Neural cell (in vitro differentiated cells): ENCODE measurements at regions not wholly inside any gene's neighbourhood (a gene's known extent, or its start where the extent isn't known, plus 50 kb on each side); places are given as distances from the start of the nearest gene placed in this dataset.

ENCODE experiments used
- H2AFZ ChIP-seq: fragments of 200-600, 300-800 bp; sonication (generic), shearing (Covaris generic); 2 replicates; pipeline ENCODE4 v1.6.0; 2014; ENCODE audit warnings: low read depth, mild to moderate bottlenecking, antibody characterized with exemption, low read length, moderate library complexity
- H3F3A ChIP-seq: fragments of 200-600 bp; shearing (Covaris generic); 2 replicates; pipeline ENCODE4 v1.6.1; 2016; ENCODE audit warnings: mild to moderate bottlenecking, moderate library complexity, mixed read lengths, antibody characterized with exemption, low read length; ENCODE audit not compliant: insufficient read depth, poor library complexity, severe bottlenecking
- H3K27ac ChIP-seq: fragments of 200-600, 300-800 bp; sonication (generic), shearing (Covaris generic); 2 replicates; pipeline ENCODE4 v1.5.1; 2014; ENCODE audit warnings: mild to moderate bottlenecking, low read length, moderate library complexity
- H3K27me3 ChIP-seq: fragments of 300-800, 200-600 bp; sonication (generic), shearing (Covaris generic); 2 replicates; pipeline ENCODE4 v1.6.0; 2014; ENCODE audit warnings: mild to moderate bottlenecking, low read depth, low read length, moderate library complexity; ENCODE audit not compliant: insufficient read depth
- H3K36me3 ChIP-seq: fragments of 300-800, 200-600 bp; sonication (generic), shearing (Covaris generic); 2 replicates; pipeline ENCODE4 v1.5.1; 2014; ENCODE audit warnings: mild to moderate bottlenecking, antibody characterized with exemption, low read length, moderate library complexity; ENCODE audit not compliant: insufficient read depth
- H3K4me2 ChIP-seq: fragments of 300-800, 200-600 bp; sonication (generic), shearing (Covaris generic); 2 replicates; pipeline ENCODE4 v1.6.0; 2014; ENCODE audit warnings: mild to moderate bottlenecking, low read length
- H3K4me3 ChIP-seq: fragments of 300-800, 200-600 bp; sonication (generic), shearing (Covaris generic); 2 replicates; pipeline ENCODE4 v1.5.1; 2014; ENCODE audit warnings: mild to moderate bottlenecking, low read length, moderate library complexity
- H3K79me2 ChIP-seq: fragments of 200-600 bp; shearing (Covaris generic); replicated peaks from 2 replicates; pipeline ENCODE4 v1.6.0; 2014; ENCODE audit warnings: mild to moderate bottlenecking, low read length, moderate library complexity; ENCODE audit not compliant: insufficient read depth
- H3K9ac ChIP-seq: fragments of 300-800, 200-600 bp; sonication (generic), shearing (Covaris generic); 2 replicates; pipeline ENCODE4 v1.6.1; 2016; ENCODE audit warnings: mild to moderate bottlenecking, low read length, mixed read lengths
- H3K9me2 ChIP-seq: fragments of 200-600 bp; shearing (Covaris generic); 2 replicates; pipeline ENCODE4 v1.6.1; 2016; ENCODE audit warnings: mild to moderate bottlenecking, low read length, mixed read lengths; ENCODE audit not compliant: insufficient read depth
- H3K9me3 ChIP-seq: fragments of 200-600, 300-800 bp; sonication (generic), shearing (Covaris generic); 2 replicates; pipeline ENCODE4 v1.6.1; 2016; ENCODE audit warnings: mild to moderate bottlenecking, mixed run types, low read length, moderate library complexity, mixed read lengths
- H4K20me1 ChIP-seq: fragments of 200-600 bp; shearing (Covaris generic); 2 replicates; pipeline ENCODE4 v1.6.1; 2016; ENCODE audit warnings: mild to moderate bottlenecking, mixed run types; ENCODE audit not compliant: insufficient read depth
- EP300 ChIP-seq: fragments of 450-650 bp; conservative IDR thresholded peaks from 2 replicates; pipeline ENCODE4 v1.6.1; 2014; ENCODE audit warnings: antibody characterized with exemption, mild to moderate bottlenecking, moderate library complexity; ENCODE audit not compliant: poor library complexity, severe bottlenecking
- EZH2 ChIP-seq: fragments of 200-600, 300-800 bp; shearing (Covaris generic), sonication (generic); IDR thresholded peaks from 2 replicates; pipeline ENCODE4 v1.6.1; 2014; ENCODE audit warnings: antibody characterized with exemption, low read length, borderline replicate concordance, mild to moderate bottlenecking; ENCODE audit not compliant: insufficient read depth, poor library complexity, severe bottlenecking
- MXI1 ChIP-seq: fragments of 450-650 bp; conservative IDR thresholded peaks from 2 replicates; pipeline ENCODE4 v1.6.1; 2014; ENCODE audit warnings: antibody characterized with exemption, mild to moderate bottlenecking; ENCODE audit not compliant: poor library complexity, severe bottlenecking
- POLR2AphosphoS5 ChIP-seq: IDR thresholded peaks from 2 replicates; pipeline ENCODE4 v1.6.1; 2012
- RAD21 ChIP-seq: fragments of 450-650 bp; conservative IDR thresholded peaks from 2 replicates; pipeline ENCODE4 v1.6.1; 2014; ENCODE audit warnings: antibody characterized with exemption, mild to moderate bottlenecking, moderate library complexity
- SMC3 ChIP-seq: fragments of 450-650 bp; conservative IDR thresholded peaks from 2 replicates; pipeline ENCODE4 v1.6.1; 2014; ENCODE audit warnings: antibody characterized with exemption, mild to moderate bottlenecking, moderate library complexity; ENCODE audit not compliant: poor library complexity
- TAF1 ChIP-seq: IDR thresholded peaks from 2 replicates; pipeline ENCODE4 v1.6.1; 2012; ENCODE audit warnings: low read depth
- TF ChIP-seq, protein P1 (sequence below): fragments of 450-650 bp; IDR thresholded peaks from 2 replicates; pipeline ENCODE4 v1.5.1; 2014; ENCODE audit warnings: antibody characterized with exemption, mild to moderate bottlenecking, moderate library complexity; ENCODE audit not compliant: poor library complexity, severe bottlenecking
- TF ChIP-seq, protein P2 (sequence below): IDR thresholded peaks from 2 replicates; pipeline ENCODE4 v1.6.1; 2012; ENCODE audit warnings: borderline replicate concordance

DNA sequence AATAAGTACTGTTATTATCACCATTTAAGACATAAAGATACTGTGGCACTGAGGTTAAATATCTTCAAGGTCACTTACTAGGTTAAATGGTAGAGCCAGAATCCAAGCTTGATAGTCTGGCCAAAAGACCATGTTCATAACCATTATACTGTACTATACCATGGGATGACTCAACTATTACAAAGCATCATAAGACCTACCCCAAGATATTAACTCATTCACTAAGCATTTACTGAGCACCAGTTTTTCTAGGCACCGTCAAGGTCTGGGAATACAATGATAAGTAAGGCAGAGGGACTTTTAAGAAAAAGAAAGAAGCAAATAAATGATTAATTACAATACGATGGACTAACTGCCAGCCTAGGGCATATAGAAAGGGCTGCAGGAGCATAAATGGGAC, 95.5 kb upstream of the KCTD8 start:
- Histone ChIP-seq H3K27me3 (no peaks in the 10 kb centered on the region), H3K27ac (no peak overlapping the region), H3K9me3 (no peaks in the 10 kb centered on the region), H3K4me2 (no peak overlapping the region), H3K9ac (no peak overlapping the region), H2AFZ (no peak overlapping the region), H3K36me3 (no peaks in the 10 kb centered on the region), H3F3A (no peaks in the 10 kb centered on the region), H3K79me2 (no peaks in the 10 kb centered on the region), H4K20me1 (no peaks in the 10 kb centered on the region), H3K9me2 (no peaks in the 10 kb centered on the region), H3K4me3 (no peak overlapping the region)
- TF ChIP-seq, protein P1, sequence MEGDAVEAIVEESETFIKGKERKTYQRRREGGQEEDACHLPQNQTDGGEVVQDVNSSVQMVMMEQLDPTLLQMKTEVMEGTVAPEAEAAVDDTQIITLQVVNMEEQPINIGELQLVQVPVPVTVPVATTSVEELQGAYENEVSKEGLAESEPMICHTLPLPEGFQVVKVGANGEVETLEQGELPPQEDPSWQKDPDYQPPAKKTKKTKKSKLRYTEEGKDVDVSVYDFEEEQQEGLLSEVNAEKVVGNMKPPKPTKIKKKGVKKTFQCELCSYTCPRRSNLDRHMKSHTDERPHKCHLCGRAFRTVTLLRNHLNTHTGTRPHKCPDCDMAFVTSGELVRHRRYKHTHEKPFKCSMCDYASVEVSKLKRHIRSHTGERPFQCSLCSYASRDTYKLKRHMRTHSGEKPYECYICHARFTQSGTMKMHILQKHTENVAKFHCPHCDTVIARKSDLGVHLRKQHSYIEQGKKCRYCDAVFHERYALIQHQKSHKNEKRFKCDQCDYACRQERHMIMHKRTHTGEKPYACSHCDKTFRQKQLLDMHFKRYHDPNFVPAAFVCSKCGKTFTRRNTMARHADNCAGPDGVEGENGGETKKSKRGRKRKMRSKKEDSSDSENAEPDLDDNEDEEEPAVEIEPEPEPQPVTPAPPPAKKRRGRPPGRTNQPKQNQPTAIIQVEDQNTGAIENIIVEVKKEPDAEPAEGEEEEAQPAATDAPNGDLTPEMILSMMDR, result no peak
- no peak for TF ChIP-seq MXI1
- no peak for TF ChIP-seq SMC3
- TF ChIP-seq TAF1, result no peak
- TF ChIP-seq RAD21, result no peak
- TF ChIP-seq POLR2AphosphoS5, result no peak
- TF ChIP-seq, protein P2, sequence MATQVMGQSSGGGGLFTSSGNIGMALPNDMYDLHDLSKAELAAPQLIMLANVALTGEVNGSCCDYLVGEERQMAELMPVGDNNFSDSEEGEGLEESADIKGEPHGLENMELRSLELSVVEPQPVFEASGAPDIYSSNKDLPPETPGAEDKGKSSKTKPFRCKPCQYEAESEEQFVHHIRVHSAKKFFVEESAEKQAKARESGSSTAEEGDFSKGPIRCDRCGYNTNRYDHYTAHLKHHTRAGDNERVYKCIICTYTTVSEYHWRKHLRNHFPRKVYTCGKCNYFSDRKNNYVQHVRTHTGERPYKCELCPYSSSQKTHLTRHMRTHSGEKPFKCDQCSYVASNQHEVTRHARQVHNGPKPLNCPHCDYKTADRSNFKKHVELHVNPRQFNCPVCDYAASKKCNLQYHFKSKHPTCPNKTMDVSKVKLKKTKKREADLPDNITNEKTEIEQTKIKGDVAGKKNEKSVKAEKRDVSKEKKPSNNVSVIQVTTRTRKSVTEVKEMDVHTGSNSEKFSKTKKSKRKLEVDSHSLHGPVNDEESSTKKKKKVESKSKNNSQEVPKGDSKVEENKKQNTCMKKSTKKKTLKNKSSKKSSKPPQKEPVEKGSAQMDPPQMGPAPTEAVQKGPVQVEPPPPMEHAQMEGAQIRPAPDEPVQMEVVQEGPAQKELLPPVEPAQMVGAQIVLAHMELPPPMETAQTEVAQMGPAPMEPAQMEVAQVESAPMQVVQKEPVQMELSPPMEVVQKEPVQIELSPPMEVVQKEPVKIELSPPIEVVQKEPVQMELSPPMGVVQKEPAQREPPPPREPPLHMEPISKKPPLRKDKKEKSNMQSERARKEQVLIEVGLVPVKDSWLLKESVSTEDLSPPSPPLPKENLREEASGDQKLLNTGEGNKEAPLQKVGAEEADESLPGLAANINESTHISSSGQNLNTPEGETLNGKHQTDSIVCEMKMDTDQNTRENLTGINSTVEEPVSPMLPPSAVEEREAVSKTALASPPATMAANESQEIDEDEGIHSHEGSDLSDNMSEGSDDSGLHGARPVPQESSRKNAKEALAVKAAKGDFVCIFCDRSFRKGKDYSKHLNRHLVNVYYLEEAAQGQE, result no peak
- no peak for TF ChIP-seq EP300
- no peak for TF ChIP-seq EZH2

DNA sequence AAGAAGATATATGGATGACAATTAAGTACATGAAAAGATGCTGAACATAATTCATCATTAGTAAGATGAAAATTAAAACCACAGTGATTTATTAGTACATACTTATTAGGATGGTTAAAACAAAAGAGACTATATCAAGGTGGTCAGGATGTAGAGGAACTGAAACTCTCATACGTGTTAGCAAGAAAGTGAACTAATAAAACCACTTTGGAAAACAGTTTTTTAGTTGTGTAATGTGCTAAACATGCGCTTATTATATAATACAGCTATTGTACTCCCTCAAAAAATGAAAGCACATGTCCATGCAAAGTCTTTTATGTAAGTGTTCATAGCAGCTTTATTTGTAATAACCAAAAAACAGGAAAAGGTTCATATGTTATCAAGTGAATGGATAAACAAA, 89.9 kb upstream of the KCTD8 start:
- Histone ChIP-seq H3K27me3 (no peaks in the 10 kb centered on the region), H2AFZ (no peak overlapping the region), H3K4me3 (no peak overlapping the region), H3K27ac (no peak overlapping the region), H3K9me3 (no peaks in the 10 kb centered on the region), H3K36me3 (no peaks in the 10 kb centered on the region), H3F3A (no peaks in the 10 kb centered on the region), H3K4me2 (no peak overlapping the region), H3K9ac (no peak overlapping the region), H3K9me2 (no peaks in the 10 kb centered on the region), H3K79me2 (no peaks in the 10 kb centered on the region), H4K20me1 (no peaks in the 10 kb centered on the region)
- TF ChIP-seq MXI1 (no peak), POLR2AphosphoS5 (no peak), RAD21 (no peak), EP300 (no peak), SMC3 (no peak), TAF1 (no peak), EZH2 (no peak)
- TF ChIP-seq, protein P1, result no peak
- TF ChIP-seq, protein P2, result no peak
